GM12878 (cell line): ENCODE measurements at regions not wholly inside any gene's neighbourhood (a gene's known extent, or its start where the extent isn't known, plus 50 kb on each side); places are given as distances from the start of the nearest gene placed in this dataset.

Experiments used
- ATAC-seq: fragments of 200-7000 bp; cut with Tn5 transposase; 3 replicates; pipeline ENCODE4 v1.9.1; 2020; ENCODE audit warnings: mild to moderate bottlenecking, moderate library complexity
- BruUV-seq: library from RNA; stranded (reverse); fragments of 400-500 nt; replicated peaks from 2 replicates; lab custom pipeline; 2021; lab: Mats Ljungman, UMichigan
- CTCF ChIA-PET: fragments of 300-600 bp; sonication (Branson Sonifier 250); formaldehyde crosslinking; extraction: SDS; loops from one replicate; lab custom pipeline; 2021; ENCODE audit warnings: inconsistent platforms; lab: Yijun Ruan, JAX
- POLR2A ChIA-PET: fragments of 350-600 bp; formaldehyde crosslinking; extraction: SDS; loops from one replicate; lab custom pipeline; 2021; ENCODE audit warnings: inconsistent platforms; lab: Charles Lee
- RAD21 ChIA-PET: fragments of 300-600 bp; sonication (Branson Sonifier 250); formaldehyde crosslinking; loops from one replicate; lab custom pipeline; 2023; ENCODE audit warnings: antibody characterized with exemption; ENCODE audit not compliant: unreplicated experiment; lab: Charles Lee
- SMC1A ChIA-PET: fragments of 300-600 bp; sonication (Branson Sonifier 250); formaldehyde crosslinking; loops from one replicate; lab custom pipeline; 2023; ENCODE audit not compliant: unreplicated experiment, uncharacterized antibody; lab: Charles Lee
- DNase-seq: peaks from one replicate; pipeline ENCODE4 v3.0.0-alpha.2; 2011; ENCODE audit warnings: low read depth, low spot score
- FAIRE-seq: peaks from 3 replicates; lab custom pipeline; 2011; peaks lifted over from hg19 to GRCh38; lab: Jason Lieb, UNC
- H2AFZ ChIP-seq: 2 replicates; pipeline ENCODE4 v1.6.0; 2011; ENCODE audit warnings: low read depth, low read length, control low read depth; ENCODE audit not compliant: control insufficient read depth
- H3K27ac ChIP-seq: 2 replicates; pipeline ENCODE4 v1.5.1; 2011; ENCODE audit warnings: control low read depth; ENCODE audit not compliant: control insufficient read depth, insufficient read depth
- H3K27me3 ChIP-seq, 2 experiments: replicated peaks in 1 of 2; 2 replicates each; pipeline versions ENCODE4 v1.6.0 to v1.6.1; 2011; ENCODE audit warnings: low read length in 1 of 2; ENCODE audit not compliant: control insufficient read depth in 2 of 2, insufficient read depth in 2 of 2
- H3K36me3 ChIP-seq, 2 experiments: 2 replicates each; pipeline ENCODE4 v1.5.1; 2011; ENCODE audit warnings: low read length in 1 of 2; ENCODE audit not compliant: control insufficient read depth in 2 of 2, insufficient read depth in 2 of 2
- H3K4me1 ChIP-seq: 2 replicates; pipeline ENCODE4 v1.6.1; 2011; ENCODE audit warnings: mild to moderate bottlenecking, low read length, moderate library complexity, mixed read lengths; ENCODE audit not compliant: control insufficient read depth, insufficient read depth
- H3K4me2 ChIP-seq: 2 replicates; pipeline ENCODE4 v1.6.0; 2011; ENCODE audit warnings: control low read depth; ENCODE audit not compliant: control insufficient read depth, insufficient read depth
- H3K4me3 ChIP-seq: fragments of 200-600 bp; sonication (generic); 2 replicates; pipeline ENCODE4 v1.5.1; 2016
- H3K79me2 ChIP-seq: 2 replicates; pipeline ENCODE4 v1.6.0; 2011; ENCODE audit warnings: low read length; ENCODE audit not compliant: control insufficient read depth, insufficient read depth
- H3K9ac ChIP-seq: 2 replicates; pipeline ENCODE4 v1.8.0; 2011; ENCODE audit warnings: low read length, control low read depth, mixed read lengths; ENCODE audit not compliant: control insufficient read depth, insufficient read depth
- H3K9me3 ChIP-seq: replicated peaks from 3 replicates; pipeline ENCODE4 v1.5.1; 2011; ENCODE audit warnings: mild to moderate bottlenecking, low read length; ENCODE audit not compliant: control insufficient read depth, insufficient read depth
- H4K20me1 ChIP-seq: 2 replicates; pipeline ENCODE4 v1.6.0; 2011; ENCODE audit not compliant: control insufficient read depth, insufficient read depth
- CHD2 ChIP-seq: IDR thresholded peaks from 2 replicates; pipeline ENCODE4 v1.6.1; 2011; ENCODE audit warnings: low read depth, low read length, improper control_type of control experiment, borderline replicate concordance
- EED ChIP-seq: sonication (generic); IDR thresholded peaks from 2 replicates; pipeline ENCODE4 v1.6.1; 2016; ENCODE audit warnings: antibody characterized with exemption, low read depth
- GABPA ChIP-seq: IDR thresholded peaks from 2 replicates; pipeline ENCODE4 v1.6.1; 2014; ENCODE audit warnings: antibody characterized with exemption, low read depth, mild to moderate bottlenecking, inconsistent platforms
- HCFC1 ChIP-seq: fragments of 150-350 bp; IDR thresholded peaks from 2 replicates; pipeline ENCODE4 v1.6.1; 2014; ENCODE audit warnings: low read length
- JUNB ChIP-seq: IDR thresholded peaks from 2 replicates; pipeline ENCODE4 v1.6.1; 2016; ENCODE audit warnings: antibody characterized with exemption, mild to moderate bottlenecking
- MTA2 ChIP-seq: fragments of 450-650 bp; IDR thresholded peaks from 2 replicates; pipeline ENCODE4 v1.6.1; 2016; ENCODE audit warnings: low read depth, mild to moderate bottlenecking, moderate library complexity
- MXI1 ChIP-seq: fragments of 150-350 bp; IDR thresholded peaks from 2 replicates; pipeline ENCODE4 v1.6.1; 2011; ENCODE audit warnings: low read depth, mild to moderate bottlenecking, inconsistent platforms, low read length, improper control_type of control experiment
- NBN ChIP-seq: fragments of 450-650 bp; IDR thresholded peaks from 2 replicates; pipeline ENCODE4 v1.6.1; 2016
- RBBP5 ChIP-seq: fragments of 200-600 bp; sonication (generic); conservative IDR thresholded peaks from 2 replicates; pipeline ENCODE4 v1.6.1; 2016
- WGBS: methylation state at CpG from one replicate; pipeline ENCODE4 v1.1.6; 2016; ENCODE audit warnings: low lambda C conversion rate; ENCODE audit not compliant: insufficient replicate concordance, insufficient coverage; ENCODE audit errors: missing lambda C conversion rate; 5-methylcytosine and 5-hydroxymethylcytosine counted together
- in situ Hi-C: fragments of 300-500 bp; cut with MboI; formaldehyde crosslinking; loops from 9 replicates; pipeline ENCODE4 v1.14.3; 2018; ENCODE audit warnings: mixed read lengths
- intact Hi-C: fragments of 100-400 bp; cut with micrococcal nuclease; formaldehyde crosslinking; loops from one replicate; pipeline ENCODE4 v1.14.2; 2022; ENCODE audit not compliant: unreplicated experiment
- TF ChIP-seq, protein P1 (sequence below): fragments of 450-650 bp; IDR thresholded peaks from 2 replicates; pipeline ENCODE4 v1.6.1; 2017; ENCODE audit warnings: mild to moderate bottlenecking, moderate library complexity
- TF ChIP-seq, protein P2 (sequence below): fragments of 450-650 bp; IDR thresholded peaks from 2 replicates; pipeline ENCODE4 v1.6.1; 2016; ENCODE audit warnings: mild to moderate bottlenecking
- TF ChIP-seq, protein P3 (sequence below): fragments of 450-650 bp; IDR thresholded peaks from 2 replicates; pipeline ENCODE4 v1.6.1; 2017; ENCODE audit warnings: low read depth, mild to moderate bottlenecking, moderate library complexity

DNA sequence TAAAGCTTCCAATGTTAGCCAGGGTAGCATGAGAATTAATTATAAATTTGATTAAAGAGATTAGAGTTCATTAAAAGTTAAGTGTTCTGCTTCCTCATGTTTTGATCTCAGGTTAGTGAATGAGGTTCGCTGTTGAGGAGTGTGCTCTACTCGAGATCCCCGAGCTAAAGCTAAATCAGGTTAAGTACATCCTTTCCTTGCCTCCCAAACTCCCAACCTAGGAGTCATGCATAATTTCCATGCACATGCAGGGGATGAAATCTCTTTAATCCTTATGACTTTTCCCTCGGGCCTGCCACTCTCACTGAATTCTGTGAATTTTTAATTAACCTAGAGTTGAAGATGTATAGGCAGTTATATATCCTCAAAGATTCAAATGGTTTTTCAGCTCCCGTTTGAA, 156.1 kb upstream of the NCK2 start (continued):
- TF ChIP-seq HCFC1 (no peak), RBBP5 (no peak), MTA2 (no peak), NBN (no peak)

DNA sequence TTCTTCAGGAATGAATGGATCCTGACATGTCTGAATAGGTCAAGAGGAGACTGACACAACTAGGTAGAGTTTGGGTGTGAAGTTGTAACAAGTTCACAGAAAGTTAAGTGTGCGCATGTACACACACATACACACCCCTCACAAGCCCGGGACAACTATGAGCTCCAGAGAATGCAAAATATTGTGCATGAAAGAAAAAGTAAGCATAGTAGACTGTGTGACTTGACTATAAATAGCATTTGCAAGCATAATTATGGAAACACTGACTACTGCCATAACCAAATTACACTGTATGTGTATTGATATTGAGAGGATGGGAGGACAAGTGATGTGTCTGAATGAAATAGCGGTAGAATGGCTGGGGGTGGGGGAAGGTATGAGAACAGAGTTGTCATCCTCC, 157.1 kb upstream of the NCK2 start:
- Histone ChIP-seq H3K4me2 (no peak overlapping the region), H3K4me1 (no peaks in the 10 kb centered on the region), H4K20me1 (no peaks in the 10 kb centered on the region), H3K36me3 (no peaks in the 10 kb centered on the region), H3K4me3 (no peak overlapping the region), H3K27me3 (no peaks in the 10 kb centered on the region; a peak in 1 of 4 replicates), H3K9ac (no peak overlapping the region), H3K27ac (no peak overlapping the region), H2AFZ (no peak overlapping the region), H3K9me3 (peaks cover 2% of the 10 kb centered on the region; the same call in 1 of the 3 replicates), H3K79me2 (no peaks in the 10 kb centered on the region)
- 75% methylated on average over 3 of the region's 3 CpGs for WGBS
- ATAC-seq (no peak), DNase-seq (no peak), FAIRE-seq (no peak)
- ChIA-PET SMC1A (interaction anchor here (0.7 kb wide), 1 partner anchor 8 kb away, joined by 3 read pairs; no protein-coding TSS in a partner anchor), RAD21 (no interaction called here), POLR2A (no interaction called here), CTCF (interaction anchor here (1.1 kb wide), 1 partner anchor 11 kb away, joined by 3 read pairs; no protein-coding TSS in a partner anchor)
- BruUV-seq = no TSS peak
- in situ Hi-C loops (no loop called here), intact Hi-C loops (no loop called here)
- no peak for TF ChIP-seq MXI1
- TF ChIP-seq, protein P1, sequence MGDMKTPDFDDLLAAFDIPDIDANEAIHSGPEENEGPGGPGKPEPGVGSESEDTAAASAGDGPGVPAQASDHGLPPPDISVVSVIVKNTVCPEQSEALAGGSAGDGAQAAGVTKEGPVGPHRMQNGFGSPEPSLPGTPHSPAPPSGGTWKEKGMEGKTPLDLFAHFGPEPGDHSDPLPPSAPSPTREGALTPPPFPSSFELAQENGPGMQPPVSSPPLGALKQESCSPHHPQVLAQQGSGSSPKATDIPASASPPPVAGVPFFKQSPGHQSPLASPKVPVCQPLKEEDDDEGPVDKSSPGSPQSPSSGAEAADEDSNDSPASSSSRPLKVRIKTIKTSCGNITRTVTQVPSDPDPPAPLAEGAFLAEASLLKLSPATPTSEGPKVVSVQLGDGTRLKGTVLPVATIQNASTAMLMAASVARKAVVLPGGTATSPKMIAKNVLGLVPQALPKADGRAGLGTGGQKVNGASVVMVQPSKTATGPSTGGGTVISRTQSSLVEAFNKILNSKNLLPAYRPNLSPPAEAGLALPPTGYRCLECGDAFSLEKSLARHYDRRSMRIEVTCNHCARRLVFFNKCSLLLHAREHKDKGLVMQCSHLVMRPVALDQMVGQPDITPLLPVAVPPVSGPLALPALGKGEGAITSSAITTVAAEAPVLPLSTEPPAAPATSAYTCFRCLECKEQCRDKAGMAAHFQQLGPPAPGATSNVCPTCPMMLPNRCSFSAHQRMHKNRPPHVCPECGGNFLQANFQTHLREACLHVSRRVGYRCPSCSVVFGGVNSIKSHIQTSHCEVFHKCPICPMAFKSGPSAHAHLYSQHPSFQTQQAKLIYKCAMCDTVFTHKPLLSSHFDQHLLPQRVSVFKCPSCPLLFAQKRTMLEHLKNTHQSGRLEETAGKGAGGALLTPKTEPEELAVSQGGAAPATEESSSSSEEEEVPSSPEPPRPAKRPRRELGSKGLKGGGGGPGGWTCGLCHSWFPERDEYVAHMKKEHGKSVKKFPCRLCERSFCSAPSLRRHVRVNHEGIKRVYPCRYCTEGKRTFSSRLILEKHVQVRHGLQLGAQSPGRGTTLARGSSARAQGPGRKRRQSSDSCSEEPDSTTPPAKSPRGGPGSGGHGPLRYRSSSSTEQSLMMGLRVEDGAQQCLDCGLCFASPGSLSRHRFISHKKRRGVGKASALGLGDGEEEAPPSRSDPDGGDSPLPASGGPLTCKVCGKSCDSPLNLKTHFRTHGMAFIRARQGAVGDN = no peak
- TF ChIP-seq CHD2 = no peak
- TF ChIP-seq, protein P2, sequence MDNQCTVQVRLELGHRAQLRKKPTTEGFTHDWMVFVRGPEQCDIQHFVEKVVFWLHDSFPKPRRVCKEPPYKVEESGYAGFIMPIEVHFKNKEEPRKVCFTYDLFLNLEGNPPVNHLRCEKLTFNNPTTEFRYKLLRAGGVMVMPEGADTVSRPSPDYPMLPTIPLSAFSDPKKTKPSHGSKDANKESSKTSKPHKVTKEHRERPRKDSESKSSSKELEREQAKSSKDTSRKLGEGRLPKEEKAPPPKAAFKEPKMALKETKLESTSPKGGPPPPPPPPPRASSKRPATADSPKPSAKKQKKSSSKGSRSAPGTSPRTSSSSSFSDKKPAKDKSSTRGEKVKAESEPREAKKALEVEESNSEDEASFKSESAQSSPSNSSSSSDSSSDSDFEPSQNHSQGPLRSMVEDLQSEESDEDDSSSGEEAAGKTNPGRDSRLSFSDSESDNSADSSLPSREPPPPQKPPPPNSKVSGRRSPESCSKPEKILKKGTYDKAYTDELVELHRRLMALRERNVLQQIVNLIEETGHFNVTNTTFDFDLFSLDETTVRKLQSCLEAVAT = no peak
- TF ChIP-seq, protein P3, sequence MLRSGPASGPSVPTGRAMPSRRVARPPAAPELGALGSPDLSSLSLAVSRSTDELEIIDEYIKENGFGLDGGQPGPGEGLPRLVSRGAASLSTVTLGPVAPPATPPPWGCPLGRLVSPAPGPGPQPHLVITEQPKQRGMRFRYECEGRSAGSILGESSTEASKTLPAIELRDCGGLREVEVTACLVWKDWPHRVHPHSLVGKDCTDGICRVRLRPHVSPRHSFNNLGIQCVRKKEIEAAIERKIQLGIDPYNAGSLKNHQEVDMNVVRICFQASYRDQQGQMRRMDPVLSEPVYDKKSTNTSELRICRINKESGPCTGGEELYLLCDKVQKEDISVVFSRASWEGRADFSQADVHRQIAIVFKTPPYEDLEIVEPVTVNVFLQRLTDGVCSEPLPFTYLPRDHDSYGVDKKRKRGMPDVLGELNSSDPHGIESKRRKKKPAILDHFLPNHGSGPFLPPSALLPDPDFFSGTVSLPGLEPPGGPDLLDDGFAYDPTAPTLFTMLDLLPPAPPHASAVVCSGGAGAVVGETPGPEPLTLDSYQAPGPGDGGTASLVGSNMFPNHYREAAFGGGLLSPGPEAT = no peak
- no peak for TF ChIP-seq GABPA
- no peak for TF ChIP-seq JUNB
- TF ChIP-seq EED = no peak
